Fibroblast of peridontal ligament (primary cell): ENCODE measurements at regions not wholly inside any gene's neighbourhood (a gene's known extent, or its start where the extent isn't known, plus 50 kb on each side); places are given as distances from the start of the nearest gene placed in this dataset.

Source experiments
- DNase-seq: peaks from one replicate; pipeline ENCODE4 v3.0.0-alpha.2; 2010; ENCODE audit errors: extremely low read depth

DNA sequence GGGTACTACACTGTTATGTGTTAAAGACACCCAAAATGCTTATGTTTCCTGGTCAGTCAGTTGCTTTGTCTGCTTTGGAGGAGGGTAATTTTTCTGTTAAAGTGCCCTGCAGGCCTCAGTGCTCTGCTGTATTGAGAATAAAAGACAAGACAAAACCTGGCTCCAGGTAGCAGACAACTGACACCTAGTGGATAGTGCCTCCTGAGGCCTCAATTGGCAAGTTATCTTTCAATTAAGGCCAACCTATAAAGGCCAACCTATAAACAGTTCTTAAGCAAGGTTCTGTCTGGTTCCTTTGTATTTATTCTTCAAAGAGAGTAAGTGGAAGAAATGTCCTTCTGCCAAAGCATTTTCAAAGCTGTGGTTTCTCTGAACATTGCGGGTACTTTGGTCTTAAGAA lies 773.8 kb downstream of the MECOM start:
- DNase-seq, result no peak

DNA sequence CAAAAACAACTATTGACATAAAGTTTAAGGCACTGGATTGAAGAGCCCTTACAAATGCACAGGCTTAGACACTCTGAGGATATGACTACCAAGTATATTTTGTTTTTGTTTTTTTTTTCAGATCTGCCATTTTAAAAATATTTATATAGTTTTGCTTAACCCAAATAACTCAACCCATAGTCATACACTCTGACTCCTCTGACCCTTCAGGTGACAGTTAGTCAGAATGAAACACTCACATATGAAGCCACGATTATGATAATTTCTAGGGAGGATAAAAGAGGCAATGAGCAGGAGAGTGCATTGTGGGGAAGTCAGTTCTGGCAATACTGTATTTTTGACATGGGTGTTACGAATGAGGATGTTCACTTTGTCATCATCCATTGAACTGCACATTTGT lies 774.7 kb downstream of the MECOM start:
- DNase-seq, result no peak

DNA sequence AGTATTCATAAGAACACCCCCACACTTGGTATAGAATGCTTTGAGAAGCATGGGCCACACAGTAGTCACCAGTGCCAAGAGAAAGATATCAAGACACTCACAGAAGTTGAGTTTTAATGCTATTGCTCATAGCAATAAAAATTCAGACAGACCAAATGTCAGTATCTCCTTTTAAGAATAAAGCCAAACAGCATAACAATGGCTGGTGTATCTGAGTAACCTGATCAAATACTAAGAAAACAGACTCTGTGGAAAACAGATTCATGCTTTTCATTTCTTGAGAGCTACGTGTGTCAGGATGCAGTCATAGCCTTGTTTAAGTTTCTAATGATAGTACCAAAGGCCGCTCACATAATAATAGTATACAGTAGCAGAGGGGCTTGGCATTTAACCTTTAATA lies 778.5 kb downstream of the MECOM start:
- peak; percentile 18 for DNase-seq

DNA sequence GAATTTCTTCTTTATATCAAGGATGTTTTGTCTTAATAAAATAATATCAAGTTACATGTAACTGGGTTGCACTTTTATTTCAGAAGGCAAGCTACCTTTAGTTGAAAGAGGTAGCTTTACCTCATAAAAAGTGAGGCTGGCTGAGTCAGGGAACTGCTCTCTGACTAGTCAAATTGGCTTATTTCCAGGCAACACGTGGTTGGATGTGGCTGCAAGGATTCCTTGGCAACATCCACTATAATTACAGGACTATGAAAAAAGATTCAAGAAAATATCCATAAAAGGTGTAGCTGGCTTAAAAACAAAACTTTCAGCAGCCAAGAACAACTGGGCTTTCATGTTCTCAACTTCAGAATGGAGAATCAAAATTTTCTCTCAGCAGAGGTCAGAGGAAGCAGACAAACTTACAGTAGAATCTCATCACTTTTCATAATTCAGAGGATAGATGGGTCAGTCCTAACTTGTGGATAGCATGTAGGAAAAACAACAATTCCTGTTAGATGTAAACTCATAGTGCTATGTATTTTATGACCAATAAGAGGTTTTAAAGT lies 779.1 kb downstream of the MECOM start:
- DNase-seq, result peak; percentile 67

DNA sequence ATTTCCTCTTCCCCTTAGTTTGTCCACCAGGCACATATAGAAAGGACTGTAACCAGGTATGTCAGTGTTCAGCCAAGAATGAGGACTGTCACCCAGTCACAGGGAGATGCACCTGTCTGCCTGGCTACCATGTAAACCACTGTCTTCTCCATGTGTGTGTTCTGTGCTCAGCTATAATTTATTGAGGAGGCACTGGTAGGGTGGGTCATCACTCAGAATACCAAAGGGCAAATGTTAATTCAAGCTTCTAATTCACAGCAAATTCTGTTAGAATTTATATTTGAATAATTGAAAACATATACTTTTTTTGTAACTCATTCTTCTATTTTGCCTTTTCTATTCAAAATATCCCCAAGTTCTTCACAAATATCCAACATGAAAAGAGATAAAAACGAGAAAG lies 780.4 kb downstream of the MECOM start:
- no peak for DNase-seq

DNA sequence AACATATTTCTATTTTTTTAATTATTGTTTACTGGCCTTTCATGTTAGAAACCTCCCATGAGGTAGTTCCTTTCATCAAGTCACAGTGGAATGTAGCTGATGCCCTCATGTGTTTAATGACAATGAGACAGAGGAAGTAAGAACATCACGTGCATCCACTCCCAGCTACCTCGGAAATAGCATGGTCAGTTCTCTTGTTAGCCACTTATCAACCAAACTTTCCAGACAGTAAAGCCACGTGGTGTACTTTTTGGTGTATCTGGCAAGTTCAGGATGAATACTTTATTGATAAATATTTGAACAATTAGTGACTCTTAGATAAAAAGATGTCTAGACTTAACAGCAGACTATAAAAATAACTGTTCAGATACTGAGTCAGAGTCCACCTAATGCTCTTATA lies 781.7 kb downstream of the MECOM start:
- no peak for DNase-seq

DNA sequence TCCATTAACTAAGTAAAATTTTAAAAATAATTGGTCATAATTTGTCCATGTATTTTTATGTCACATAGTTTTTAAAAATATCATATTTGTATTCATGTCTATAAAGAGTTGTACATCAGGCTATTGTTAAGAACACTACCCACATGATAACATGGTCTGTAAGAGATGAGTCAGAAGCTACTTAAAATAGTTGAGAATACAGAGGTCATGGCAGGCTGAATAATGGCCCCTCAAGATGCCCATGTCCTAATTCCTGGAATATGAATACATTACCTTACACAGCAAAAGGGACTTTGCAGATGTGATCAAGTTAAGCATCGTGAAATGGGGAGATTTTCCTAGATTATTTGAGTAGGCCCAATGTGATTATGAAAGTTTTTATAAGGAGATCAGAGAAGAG lies 782.9 kb upstream of the GOLIM4 start:
- DNase-seq, result no peak

DNA sequence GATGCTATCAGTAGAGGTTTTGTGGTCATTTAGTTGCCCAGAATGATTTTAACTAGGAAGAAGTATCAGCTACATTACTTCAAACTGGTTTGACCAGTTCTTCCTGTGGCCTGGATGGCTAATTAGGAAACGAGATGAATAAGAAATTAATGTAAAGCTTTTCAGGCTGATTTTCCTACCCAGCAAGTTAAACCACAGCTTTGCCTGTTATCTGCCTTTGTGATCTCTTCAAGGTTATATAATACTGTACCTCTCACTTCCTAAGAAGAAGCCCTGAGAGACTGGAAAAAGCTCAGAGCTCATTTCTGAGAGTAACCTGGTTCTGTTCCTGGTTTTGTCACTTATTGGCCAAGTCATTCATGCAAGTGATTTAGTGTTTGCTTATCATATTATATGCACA lies 782.2 kb upstream of the GOLIM4 start:
- no peak for DNase-seq

DNA sequence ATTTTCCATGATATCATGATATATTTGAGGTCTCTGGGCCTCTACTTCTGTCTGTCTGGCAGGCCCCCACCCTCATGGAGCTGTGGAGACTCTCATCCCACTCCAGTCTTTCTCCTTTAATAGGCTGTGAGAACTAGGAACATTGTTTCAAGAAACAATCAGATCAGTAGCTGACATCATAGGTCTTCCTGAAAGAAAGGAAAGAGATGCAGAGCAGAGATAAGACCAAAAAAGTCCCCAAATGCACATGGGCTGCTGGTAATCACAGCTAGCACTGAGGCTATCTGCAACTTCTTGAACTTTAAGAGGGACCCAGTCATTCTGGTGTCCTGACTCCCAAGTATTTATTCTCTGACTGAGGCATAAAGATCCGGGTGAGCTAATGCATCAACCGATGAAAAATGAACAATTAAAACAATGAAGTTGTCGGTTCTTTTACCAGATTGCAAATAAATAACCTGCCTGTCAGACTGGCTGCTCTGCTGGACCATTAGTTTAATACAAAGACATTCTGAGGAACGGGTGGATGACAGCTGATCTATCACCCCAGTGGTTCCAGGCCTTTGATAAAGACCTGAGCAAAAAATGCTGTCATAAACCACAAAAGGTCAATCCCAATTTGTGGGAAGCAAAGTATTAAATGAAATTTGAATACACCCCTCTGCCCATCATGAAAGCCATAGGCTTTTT lies 780.8 kb upstream of the GOLIM4 start:
- DNase-seq, result no peak

DNA sequence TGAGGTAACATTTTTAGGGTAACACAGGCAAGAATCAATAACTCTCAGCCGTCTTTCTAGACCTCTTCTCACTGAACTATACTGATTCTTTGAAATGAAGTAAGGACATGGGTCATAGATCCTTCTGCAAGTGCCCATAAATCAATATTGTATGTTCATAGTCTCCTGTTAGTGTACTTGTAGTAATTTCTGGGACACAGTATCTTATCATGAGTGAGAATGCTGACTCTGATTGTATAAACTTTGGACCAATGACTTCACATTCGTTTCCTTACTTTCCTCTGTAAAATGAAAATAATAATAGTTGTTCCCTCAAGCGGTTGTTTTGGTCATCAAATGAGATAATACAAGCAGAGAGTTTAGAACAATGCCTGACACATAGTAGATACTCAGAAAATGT lies 777.1 kb upstream of the GOLIM4 start:
- DNase-seq, result no peak

DNA sequence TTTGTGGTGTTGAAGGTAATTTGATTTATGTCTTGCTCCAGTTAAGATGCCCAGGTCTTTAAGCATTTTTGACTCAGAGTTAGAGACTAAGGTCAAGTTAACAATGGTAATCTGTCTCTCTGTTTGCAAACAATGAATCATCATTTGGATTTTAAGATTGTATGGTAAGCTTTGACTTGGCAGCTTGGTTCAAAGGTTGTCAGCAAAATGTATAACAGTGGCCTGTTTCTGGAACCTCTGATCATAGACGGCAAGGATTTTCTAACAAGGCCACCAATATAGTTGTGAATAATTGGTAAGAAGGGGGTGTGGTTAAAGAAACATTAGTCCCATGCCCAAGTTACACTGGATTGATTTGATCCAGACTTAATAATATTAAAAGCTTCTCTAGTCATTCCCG lies 775.2 kb upstream of the GOLIM4 start:
- DNase-seq, result no peak

DNA sequence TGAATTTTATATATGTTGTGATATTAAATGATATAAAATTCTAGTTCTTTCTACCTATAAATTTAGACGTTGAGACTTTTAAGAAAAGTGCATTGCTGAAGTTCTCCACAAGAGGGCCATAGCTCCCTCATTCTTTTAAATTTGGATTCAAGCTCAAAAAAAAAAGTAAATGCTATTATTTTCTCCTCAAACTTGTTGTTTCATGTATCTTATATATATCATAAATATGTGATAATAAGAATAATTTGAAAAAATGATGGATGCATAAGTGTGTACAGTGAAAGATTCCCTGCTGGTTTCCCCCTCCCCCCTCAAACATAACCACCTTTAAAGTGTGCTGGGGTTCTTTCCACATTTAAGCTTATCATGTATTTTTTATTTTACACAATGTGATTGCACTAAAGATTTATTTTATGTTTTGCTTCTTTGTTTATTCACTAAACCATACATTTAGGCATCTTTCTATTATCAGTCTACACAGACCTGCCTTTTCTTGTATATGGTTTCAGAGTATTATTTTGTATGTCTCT lies 769.4 kb upstream of the GOLIM4 start:
- DNase-seq, result peak; percentile 71

DNA sequence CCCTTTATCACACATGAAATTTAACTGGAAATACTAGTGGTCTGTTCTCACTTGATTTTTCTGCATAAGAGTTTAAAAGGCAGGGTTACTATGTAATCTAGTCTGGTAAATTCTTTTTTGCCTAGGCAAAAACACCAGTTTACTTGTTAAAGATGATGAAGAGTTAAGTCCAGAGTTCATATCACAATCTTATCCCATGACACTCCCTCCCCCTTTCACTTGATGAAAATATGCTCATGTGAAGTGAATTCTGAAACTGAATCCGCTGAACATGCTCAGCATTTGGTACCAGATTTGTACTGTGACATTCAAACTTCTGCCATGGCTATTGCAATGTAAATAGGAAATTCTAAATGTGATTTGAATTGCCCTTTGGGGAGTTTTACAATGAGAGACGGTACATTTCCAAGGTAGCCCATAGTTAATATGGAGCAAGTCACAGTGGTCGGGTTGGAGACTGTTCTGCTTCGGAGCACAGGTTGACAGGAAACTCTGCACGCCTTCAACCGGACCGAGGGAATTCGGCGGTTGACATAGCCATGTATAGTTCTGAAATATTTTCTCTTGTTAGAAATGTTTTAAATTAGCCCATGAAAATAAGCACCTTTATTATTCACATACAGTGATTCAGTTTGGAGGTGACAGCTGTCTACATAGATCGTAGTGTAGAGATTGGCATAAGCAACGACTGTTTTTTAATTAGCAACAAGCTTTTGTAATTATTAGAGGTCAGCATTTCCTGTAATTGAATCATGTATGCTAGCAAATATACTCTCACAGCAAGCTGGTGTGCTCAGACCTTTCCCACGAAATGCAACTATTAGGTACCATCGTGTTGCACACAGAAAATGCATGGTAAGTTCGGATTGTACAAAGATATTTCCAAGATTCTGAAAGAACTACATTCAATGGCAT lies 768.6 kb upstream of the GOLIM4 start:
- no peak for DNase-seq

DNA sequence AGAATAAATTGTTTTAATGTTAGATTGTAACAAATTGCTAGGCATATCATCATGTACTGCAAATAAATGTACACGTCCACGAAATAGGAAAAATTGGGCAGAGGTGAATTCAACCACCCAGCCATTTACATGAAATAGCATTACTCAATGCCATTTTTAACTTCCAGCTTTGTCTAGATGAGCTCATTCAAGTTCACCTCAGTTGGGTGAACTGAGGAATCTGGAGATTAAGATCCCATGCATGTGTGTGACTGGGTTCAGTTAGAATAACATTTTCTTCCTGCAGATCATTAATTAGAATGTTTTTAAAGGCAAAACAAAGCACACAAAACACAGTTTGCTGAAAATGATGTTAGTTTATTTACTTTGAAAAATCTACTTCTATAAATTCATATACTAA lies 767.8 kb upstream of the GOLIM4 start:
- no peak for DNase-seq

DNA sequence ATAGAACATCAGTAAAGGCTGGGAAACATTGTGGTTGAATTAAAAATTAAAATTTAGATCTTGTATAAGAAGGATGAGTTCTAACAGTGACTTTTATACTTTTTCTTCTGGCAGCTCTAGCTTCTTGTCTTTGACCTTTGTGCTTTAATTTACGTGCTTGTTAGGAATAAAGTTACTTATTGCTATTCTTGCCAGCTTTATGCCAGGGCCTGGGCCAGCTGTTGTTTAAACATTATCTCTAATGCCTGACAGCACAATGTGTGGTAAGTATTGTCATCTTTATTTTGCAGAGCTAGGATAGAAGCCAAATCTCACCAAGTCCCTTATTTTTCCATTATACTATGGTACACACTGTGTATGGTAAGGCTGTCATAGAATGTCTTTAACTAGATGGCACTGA lies 766.7 kb upstream of the GOLIM4 start:
- no peak for DNase-seq

DNA sequence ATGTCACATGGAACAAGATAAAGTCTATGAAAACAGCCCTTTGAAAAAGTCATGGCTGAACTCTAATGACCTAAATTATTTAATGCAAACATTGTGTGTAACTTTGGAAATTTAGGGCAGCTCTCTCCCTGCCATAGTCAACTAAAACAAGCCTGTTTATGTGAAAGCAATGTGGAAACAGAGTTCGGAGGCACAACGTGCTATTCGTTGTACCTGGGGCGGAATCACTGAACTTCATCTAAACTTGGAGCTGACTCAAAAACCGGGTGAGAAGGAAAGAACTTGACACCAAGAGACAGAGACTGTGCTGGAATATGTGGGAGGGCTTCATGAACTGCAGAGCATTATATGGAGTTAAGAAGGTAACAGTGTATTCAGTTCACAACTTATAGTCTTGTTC lies 764.9 kb upstream of the GOLIM4 start:
- no peak for DNase-seq

DNA sequence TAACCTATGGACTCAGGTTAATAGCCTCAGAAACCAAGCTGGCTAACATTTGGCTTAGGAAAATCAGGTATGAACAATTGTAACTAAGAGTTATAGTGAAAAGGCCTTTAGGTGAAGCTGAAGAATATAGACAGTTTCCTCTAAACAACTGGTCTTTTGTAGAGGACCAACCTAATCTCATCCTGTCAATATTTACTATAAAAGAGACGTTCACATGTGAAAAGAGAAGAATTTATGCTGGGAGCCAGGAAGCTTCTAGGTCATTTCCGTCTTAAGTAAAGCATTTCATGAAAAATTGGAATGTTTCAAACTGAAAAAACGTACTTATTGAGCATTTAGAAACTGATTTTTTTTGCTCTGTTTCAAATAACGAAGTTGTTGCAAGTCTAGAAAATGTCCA lies 764.3 kb upstream of the GOLIM4 start:
- DNase-seq, result no peak

DNA sequence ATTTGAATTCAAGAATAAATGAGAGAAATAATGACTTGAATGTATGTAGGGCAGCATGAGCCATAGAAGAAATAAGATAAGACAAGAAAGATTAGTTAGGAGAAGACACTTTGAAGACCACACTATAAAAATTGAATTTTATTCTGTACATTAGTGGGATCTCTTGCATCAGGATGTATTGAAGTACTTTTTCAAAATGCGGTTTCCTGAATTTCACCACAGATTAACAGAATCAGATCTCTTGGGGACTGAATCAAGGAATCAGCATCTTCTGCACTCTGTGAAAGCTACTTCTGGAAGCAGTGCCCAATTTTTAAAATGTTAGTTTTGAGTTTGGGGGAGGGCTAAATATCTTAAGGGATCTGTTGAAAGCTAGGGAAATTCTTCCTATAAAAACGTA lies 763.9 kb upstream of the GOLIM4 start:
- DNase-seq, result no peak

DNA sequence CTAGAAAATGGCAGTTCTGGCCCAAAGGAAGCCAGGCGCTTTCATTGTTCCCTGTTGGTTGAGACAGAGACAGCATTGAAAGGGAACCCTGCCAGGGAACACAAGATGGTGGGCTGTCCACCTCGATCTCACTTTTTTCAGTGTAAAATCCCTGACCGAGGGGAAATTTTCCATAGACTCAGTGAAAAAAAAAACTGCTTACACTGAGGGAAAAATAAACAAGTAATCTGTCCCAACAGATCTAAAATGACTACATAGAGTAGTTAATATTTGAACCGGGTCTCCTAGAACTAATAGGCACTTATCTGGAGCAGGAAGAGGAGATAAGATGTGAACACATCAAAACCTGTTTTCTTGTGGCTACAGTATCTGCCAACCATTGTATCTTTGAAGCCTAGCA lies 763.4 kb upstream of the GOLIM4 start:
- DNase-seq, result no peak

DNA sequence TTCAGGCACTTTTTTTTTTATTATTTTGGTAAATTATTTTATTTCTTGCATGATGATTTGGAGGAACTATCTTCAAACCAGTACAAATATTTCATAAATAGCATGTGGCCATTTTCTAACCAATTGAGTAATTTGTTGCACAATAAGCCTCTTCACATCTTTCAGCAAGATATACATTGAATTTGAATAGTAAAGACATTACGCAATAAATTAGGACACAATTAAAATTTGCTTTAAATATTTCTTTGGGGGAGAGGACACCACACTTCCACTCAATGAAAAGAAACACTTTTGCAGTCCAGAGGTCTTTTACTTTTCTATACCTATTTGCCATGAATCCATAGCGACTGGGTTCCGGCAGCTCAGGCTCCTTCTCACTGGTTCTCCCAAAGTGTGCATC lies 762.6 kb upstream of the GOLIM4 start:
- DNase-seq, result no peak

DNA sequence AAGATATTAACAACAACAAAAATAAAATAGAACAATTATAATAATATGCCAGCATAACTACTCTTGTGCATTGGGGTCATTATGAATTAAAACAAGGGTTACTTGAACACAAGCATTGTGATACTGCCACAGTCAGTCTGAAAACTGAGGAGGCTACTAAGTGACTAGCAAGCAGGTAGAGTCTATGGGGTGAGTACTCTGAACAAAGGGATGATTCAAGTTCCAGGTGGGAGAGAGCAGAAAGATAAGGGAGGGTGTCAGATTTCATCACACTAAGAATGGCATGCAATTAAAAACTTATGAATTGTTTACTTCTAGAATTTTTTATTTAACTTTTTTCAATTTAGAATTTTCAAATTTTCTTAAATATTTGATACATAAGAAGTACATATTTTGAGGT lies 754.4 kb upstream of the GOLIM4 start:
- no peak for DNase-seq

DNA sequence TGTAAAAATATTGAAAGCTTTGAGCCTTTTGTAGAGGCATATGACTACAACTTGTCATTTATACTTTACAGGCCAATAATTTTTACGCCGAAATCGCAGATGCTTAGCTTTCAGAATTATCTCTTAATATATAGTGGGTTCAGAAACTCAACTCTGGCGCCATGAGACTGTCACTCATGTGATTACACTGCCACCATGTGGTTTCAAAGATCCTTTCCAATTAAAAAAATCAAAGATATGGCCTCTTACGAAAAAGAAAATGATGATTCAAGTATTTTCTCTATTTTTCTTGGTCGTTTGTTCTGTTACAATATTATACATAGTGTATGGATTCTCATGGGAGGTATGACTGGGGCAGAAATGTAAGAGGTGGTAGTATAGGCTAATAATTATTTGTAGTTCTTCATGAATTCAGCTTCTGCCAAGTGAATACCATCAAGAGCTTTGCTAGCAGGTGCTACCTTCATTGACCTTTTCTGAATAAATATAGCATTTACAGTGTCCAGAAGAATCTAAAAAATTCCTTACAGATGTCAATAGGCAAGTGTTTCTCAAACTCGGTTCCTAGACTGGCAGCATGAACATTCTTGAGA lies 751.7 kb upstream of the GOLIM4 start:
- DNase-seq, result peak; percentile 69
